Activated B cell treated with CpG ODN at 0.5 μM for 24 hours (primary cell): ENCODE measurements at regions not wholly inside any gene's neighbourhood (a gene's known extent, or its start where the extent isn't known, plus 50 kb on each side); places are given as distances from the start of the nearest gene placed in this dataset.

Experiments used
- ATAC-seq: fragments of 200-7000 bp; cut with Tn5 transposase; one replicate; pipeline ENCODE4 v1.10.0; 2021; ENCODE audit warnings: low read depth, mild to moderate bottlenecking, moderate library complexity
- CTCF ChIA-PET: fragments of 350-600 bp; sonication (Branson Sonifier 250); formaldehyde crosslinking; loops from one replicate; lab custom pipeline; 2021; ENCODE audit warnings: antibody characterized with exemption; lab: Charles Lee
- POLR2A ChIA-PET: fragments of 350-600 bp; sonication (Branson Sonifier 250); formaldehyde crosslinking; loops from one replicate; lab custom pipeline; 2021; ENCODE audit warnings: antibody characterized with exemption; lab: Charles Lee
- DNase-seq: peaks from one replicate; pipeline ENCODE4 v3.0.0; 2022
- H3K27ac Mint-ChIP-seq: one replicate; pipeline ENCODE4 v1.8.0; 2020; ENCODE audit warnings: mixed read lengths
- H3K27me3 Mint-ChIP-seq: one replicate; pipeline ENCODE4 v1.8.0; 2021; ENCODE audit warnings: mixed read lengths
- H3K36me3 Mint-ChIP-seq: one replicate; pipeline ENCODE4 v1.8.0; 2021; ENCODE audit warnings: low read depth, mixed read lengths
- H3K4me1 Mint-ChIP-seq: one replicate; pipeline ENCODE4 v1.8.0; 2021; ENCODE audit warnings: mixed read lengths
- H3K4me3 Mint-ChIP-seq: one replicate; pipeline ENCODE4 v1.8.0; 2020; ENCODE audit warnings: mild to moderate bottlenecking, mixed read lengths
- H3K9me3 Mint-ChIP-seq: one replicate; pipeline ENCODE4 v1.8.0; 2020; ENCODE audit warnings: mixed read lengths
- intact Hi-C: fragments of 100-400 bp; cut with micrococcal nuclease; formaldehyde crosslinking; loops from one replicate; pipeline ENCODE4 v1.15.1; 2024
- TF ChIP-seq, protein P1 (sequence below): fragments of 200-600 bp; IDR thresholded peaks from one replicate; pipeline ENCODE4 v1.8.0; 2022; ENCODE audit warnings: antibody characterized with exemption, mild to moderate bottlenecking

- Mint-ChIP-seq H3K27me3 (peaks cover 28% of the 10 kb centered on the region), H3K4me1 (no peaks in the 10 kb centered on the region), H3K4me3 (no peak overlapping the region), H3K9me3 (no peaks in the 10 kb centered on the region), H3K27ac (no peak overlapping the region), H3K36me3 (no peaks in the 10 kb centered on the region)
- ChIA-PET CTCF (no interaction called here), POLR2A (no interaction called here)
- ATAC-seq = no peak
- TF ChIP-seq, protein P1, sequence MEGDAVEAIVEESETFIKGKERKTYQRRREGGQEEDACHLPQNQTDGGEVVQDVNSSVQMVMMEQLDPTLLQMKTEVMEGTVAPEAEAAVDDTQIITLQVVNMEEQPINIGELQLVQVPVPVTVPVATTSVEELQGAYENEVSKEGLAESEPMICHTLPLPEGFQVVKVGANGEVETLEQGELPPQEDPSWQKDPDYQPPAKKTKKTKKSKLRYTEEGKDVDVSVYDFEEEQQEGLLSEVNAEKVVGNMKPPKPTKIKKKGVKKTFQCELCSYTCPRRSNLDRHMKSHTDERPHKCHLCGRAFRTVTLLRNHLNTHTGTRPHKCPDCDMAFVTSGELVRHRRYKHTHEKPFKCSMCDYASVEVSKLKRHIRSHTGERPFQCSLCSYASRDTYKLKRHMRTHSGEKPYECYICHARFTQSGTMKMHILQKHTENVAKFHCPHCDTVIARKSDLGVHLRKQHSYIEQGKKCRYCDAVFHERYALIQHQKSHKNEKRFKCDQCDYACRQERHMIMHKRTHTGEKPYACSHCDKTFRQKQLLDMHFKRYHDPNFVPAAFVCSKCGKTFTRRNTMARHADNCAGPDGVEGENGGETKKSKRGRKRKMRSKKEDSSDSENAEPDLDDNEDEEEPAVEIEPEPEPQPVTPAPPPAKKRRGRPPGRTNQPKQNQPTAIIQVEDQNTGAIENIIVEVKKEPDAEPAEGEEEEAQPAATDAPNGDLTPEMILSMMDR = no peak
- intact Hi-C loops = no loop called here
- no peak for DNase-seq
Observed at GRCh38 chr3:45312836-45313493, 75.4 kb upstream of the LARS2 start.

GRCh38 chr3:45313743-45314403, 74.5 kb upstream of the LARS2 start:
- Mint-ChIP-seq H3K27me3 (peaks cover 28% of the 10 kb centered on the region), H3K9me3 (no peaks in the 10 kb centered on the region), H3K4me3 (no peak overlapping the region), H3K27ac (no peak overlapping the region), H3K4me1 (no peaks in the 10 kb centered on the region), H3K36me3 (no peaks in the 10 kb centered on the region)
- ATAC-seq (no peak), DNase-seq (no peak)
- CTCF ChIA-PET = no interaction called here
- TF ChIP-seq, protein P1 = no peak
- POLR2A ChIA-PET = no interaction called here
- intact Hi-C loops = no loop called here

DNA sequence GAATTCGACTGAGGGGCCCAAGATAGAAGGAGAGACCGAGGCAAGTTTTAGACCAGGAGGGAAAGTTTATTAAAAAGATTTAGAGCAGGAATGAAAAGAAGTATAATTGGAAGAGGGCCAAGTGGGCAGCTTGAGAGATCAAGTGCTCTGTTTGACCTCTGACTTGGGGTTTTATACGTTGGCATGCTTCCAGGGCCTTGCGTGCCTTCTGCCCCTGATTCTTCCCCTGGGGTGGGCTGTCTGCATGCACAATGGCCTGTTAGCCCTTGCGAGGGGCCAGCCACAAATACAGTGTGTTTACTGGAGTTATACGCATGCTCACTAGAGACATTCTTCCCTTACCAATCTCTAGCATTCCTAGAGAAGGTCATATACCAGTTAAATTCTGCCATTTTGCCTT, 70.7 kb upstream of the LARS2 start:
- Mint-ChIP-seq H3K9me3 (no peaks in the 10 kb centered on the region), H3K4me3 (no peak overlapping the region), H3K27me3 (peaks cover 14% of the 10 kb centered on the region), H3K27ac (no peak overlapping the region), H3K4me1 (no peaks in the 10 kb centered on the region), H3K36me3 (no peaks in the 10 kb centered on the region)
- ATAC-seq (no peak), DNase-seq (no peak)
- TF ChIP-seq, protein P1 = no peak
- ChIA-PET POLR2A (no interaction called here), CTCF (no interaction called here)
- intact Hi-C loops = no loop called here

GRCh38 chr3:45318689-45319088, 69.7 kb upstream of the LARS2 start:
- TF ChIP-seq, protein P1 = no peak
- H3K4me3 Mint-ChIP-seq = no peak overlapping the region
- POLR2A ChIA-PET = no interaction called here
- no peak for DNase-seq
- CTCF ChIA-PET = no interaction called here
- no peaks in the 10 kb centered on the region for H3K9me3 Mint-ChIP-seq
- intact Hi-C loops = no loop called here
- no peaks in the 10 kb centered on the region for H3K36me3 Mint-ChIP-seq
- H3K27ac Mint-ChIP-seq = no peak overlapping the region
- H3K4me1 Mint-ChIP-seq = no peaks in the 10 kb centered on the region
- H3K27me3 Mint-ChIP-seq = peaks cover 7% of the 10 kb centered on the region
- no peak for ATAC-seq

DNA sequence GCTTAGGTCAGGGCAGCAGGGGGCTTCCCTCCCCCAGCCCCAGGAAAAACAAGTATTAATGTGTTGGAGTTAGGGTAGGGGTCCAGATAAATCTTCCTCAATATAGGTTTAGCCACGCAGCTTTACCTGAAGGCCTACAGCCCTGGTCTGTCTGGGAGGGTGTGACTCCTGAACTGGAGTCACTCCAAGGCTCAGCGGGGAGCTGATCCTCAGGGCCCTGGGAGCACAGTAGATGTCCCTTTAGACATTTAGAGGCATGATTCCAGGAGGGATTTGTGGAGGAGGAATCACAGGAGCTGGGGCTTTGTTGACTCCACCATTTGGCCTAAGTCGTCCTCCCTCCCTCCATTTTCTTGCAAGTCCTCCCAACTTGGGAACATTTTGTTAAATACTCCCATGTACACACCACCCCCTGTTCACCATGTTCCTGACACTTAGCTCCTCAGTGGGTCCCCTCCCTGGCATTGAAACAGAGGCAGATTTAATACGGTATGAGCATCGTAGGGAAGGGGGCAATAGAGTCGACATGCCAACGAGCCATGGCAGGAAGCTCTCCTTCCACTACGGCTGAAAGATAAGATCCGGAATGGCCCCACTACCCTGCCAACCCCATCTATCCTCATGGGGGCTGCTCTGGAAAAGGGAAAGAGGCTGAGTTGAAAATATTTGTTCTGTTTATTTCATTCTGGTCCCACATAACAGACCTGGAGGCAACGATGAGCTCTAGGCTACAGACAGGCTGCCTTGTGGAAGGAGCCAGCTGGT, 69.0 kb upstream of the LARS2 start:
- POLR2A ChIA-PET = no interaction called here
- Mint-ChIP-seq H3K27ac (no peak overlapping the region), H3K9me3 (no peaks in the 10 kb centered on the region), H3K27me3 (peaks cover 5% of the 10 kb centered on the region), H3K36me3 (no peaks in the 10 kb centered on the region), H3K4me1 (no peaks in the 10 kb centered on the region), H3K4me3 (no peak overlapping the region)
- ATAC-seq (no peak), DNase-seq (no peak)
- TF ChIP-seq, protein P1 = no peak
- intact Hi-C loops = no loop called here
- CTCF ChIA-PET = no interaction called here
